Testis (tissue), 2 donors: ENCODE measurements at regions not wholly inside any gene's neighbourhood (a gene's known extent, or its start where the extent isn't known, plus 50 kb on each side); places are given as distances from the start of the nearest gene placed in this dataset.
"Not testable (repeated sequence)": the region's sequence is repeated elsewhere in the genome, so short reads cannot be mapped to it uniquely, and the experiment has no call there.

Source experiments
- DNase-seq: peaks from one replicate; pipeline ENCODE4 v3.0.0-alpha.2; 2019
- H3K27ac ChIP-seq, 2 donors: fragments of 200-600 bp; sonication (generic); one replicate each; pipeline ENCODE4 v1.5.1; 2019
- H3K27me3 ChIP-seq: fragments of 200-600 bp; sonication (generic); one replicate; pipeline ENCODE4 v1.5.1; 2019
- H3K36me3 ChIP-seq: fragments of 200-600 bp; sonication (generic); one replicate; pipeline ENCODE4 v1.5.1; 2017; ENCODE audit warnings: low read depth; ENCODE audit errors: missing control alignments
- H3K4me1 ChIP-seq: fragments of 200-600 bp; sonication (generic); one replicate; pipeline ENCODE4 v1.5.1; 2019
- H3K4me3 ChIP-seq, 2 donors: fragments of 200-600 bp; sonication (generic); one replicate each; pipeline ENCODE4 v1.5.1; 2017 to 2019
- H3K9me3 ChIP-seq: fragments of 200-600 bp; sonication (generic); one replicate; pipeline ENCODE4 v1.5.1; 2017
- CTCF ChIP-seq, 3 experiments: fragments of 450-650 bp in 2 of 3; fragments of 200-600 bp in 1 of 3; sonication (generic) in 1 of 3; IDR thresholded peaks; one replicate each; pipeline ENCODE4 v1.5.1; 2016 to 2019; ENCODE audit warnings: antibody characterized with exemption in 3 of 3, mild to moderate bottlenecking in 2 of 3, moderate library complexity in 1 of 3
- POLR2A ChIP-seq: fragments of 450-650 bp; IDR thresholded peaks from one replicate; pipeline ENCODE4 v1.6.1; 2017; ENCODE audit warnings: antibody characterized with exemption, mild to moderate bottlenecking, moderate library complexity
- WGBS, 2 donors: methylation state at CpG; one replicate each; pipeline ENCODE4 v1.1.5; 2018; 5-methylcytosine and 5-hydroxymethylcytosine counted together
- intact Hi-C: fragments of 100-400 bp; cut with DNase I; formaldehyde crosslinking; loops from one replicate; pipeline ENCODE4 v1.15.1; 2023; ENCODE audit warnings: low total_unique reads

GRCh38 chr3:70712449-70713082, 400.1 kb upstream of the MDFIC2 start:
- no peak for TF ChIP-seq POLR2A
- intact Hi-C loops: no loop called here
- WGBS, 2 donors: 86 to 100% methylated on average over 1 of the region's 1 CpG
- H3K4me1 ChIP-seq: no peaks in the 10 kb centered on the region
- DNase-seq: no peak
- H3K4me3 ChIP-seq: no peak overlapping the region
- H3K9me3 ChIP-seq: no peaks in the 10 kb centered on the region
- H3K27me3 ChIP-seq: no peaks in the 10 kb centered on the region
- H3K36me3 ChIP-seq: no peaks in the 10 kb centered on the region
- no peak overlapping the region for H3K27ac ChIP-seq

DNA sequence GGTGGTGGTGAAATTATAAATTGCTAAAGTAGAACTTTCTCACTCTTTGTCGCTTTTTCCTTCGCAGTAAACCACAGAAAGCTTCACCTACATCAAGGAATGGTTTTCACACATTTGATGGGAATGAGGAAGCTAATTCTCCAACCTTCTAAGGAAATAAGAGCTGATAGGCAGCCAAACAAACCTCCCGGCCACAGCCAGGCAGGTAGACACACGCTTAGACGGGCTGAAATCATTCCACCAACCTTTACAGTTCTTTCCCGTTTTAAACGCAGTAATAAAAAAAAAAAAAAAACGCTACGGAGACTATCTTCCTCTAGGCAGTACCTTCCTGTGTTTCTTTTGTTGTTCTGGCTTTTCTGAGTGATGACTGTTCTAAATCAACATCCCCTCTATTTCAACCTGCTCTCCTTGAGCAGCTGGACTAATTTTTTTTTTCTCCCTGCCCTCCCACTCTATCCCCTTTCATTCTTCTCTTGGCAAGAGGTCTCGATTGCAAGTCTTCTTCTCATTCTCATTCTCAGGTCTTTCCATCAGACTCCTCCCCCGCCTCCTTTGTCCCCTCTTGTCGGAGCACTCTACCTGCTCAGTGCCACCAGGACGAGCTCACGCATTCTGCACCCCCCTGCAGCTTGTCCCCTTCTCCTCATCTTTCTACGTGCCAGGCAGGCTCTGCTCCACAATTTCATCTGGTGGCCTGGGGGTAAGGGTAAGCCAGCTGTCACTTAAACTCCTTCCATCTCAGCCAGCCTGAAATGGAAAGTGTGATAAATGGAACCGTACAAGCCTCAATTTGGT, 391.1 kb upstream of the MDFIC2 start:
- H3K4me3 ChIP-seq: no peak overlapping the region
- intact Hi-C loops: no loop called here
- H3K9me3 ChIP-seq: no peaks in the 10 kb centered on the region
- no peak for TF ChIP-seq CTCF (IDR thresholded peaks at IDR 0.05)
- no peak for TF ChIP-seq POLR2A
- no peaks in the 10 kb centered on the region for H3K4me1 ChIP-seq
- no peaks in the 10 kb centered on the region for H3K36me3 ChIP-seq
- no peak overlapping the region for H3K27ac ChIP-seq
- no peaks in the 10 kb centered on the region for H3K27me3 ChIP-seq
- WGBS, 2 donors: 56 to 71% methylated on average over 16 of the region's 16 CpGs
- no peak for DNase-seq

- no peak for TF ChIP-seq CTCF (IDR thresholded peaks at IDR 0.05)
- no peak for TF ChIP-seq POLR2A
- DNase-seq: no peak
- Histone ChIP-seq H3K4me1 (no peaks in the 10 kb centered on the region), H3K9me3 (no peaks in the 10 kb centered on the region), H3K4me3 (no peak overlapping the region), H3K27me3 (no peaks in the 10 kb centered on the region), H3K36me3 (no peaks in the 10 kb centered on the region), H3K27ac (no peak overlapping the region)
- 42 to 47% methylated on average over 2 of the region's 2 CpGs for WGBS, 2 donors
- intact Hi-C loops: no loop called here
Observed at GRCh38 chr3:70702132-70702531, 389.7 kb upstream of the MDFIC2 start.

DNA sequence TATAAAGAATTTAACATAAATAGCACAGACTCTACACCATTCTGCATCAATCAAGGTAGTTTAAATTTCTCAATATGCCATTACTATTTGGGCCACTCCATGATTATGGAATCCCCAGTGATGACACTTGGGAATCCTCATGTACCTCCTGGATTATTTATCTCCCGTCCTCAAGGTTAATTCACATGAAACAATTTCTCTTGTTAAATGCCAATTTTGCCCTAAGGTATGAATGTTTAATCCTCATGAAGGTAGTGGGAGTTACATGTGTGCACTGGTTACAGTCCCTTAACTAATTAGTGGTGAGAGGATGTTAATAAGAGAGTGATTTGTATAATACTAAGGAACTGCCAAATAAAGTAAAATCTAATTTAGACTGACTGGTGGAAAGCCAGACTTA, 372.3 kb upstream of the MDFIC2 start:
- no peaks in the 10 kb centered on the region for H3K4me1 ChIP-seq
- H3K4me3 ChIP-seq: no peak overlapping the region
- H3K27ac ChIP-seq: no peak overlapping the region
- DNase-seq: no peak
- WGBS, 2 donors: 38 to 46% methylated on average over 1 of the region's 1 CpG
- H3K27me3 ChIP-seq: no peaks in the 10 kb centered on the region
- H3K36me3 ChIP-seq: no peaks in the 10 kb centered on the region
- H3K9me3 ChIP-seq: no peaks in the 10 kb centered on the region
- TF ChIP-seq CTCF (IDR thresholded peaks at IDR 0.05): no peak
- TF ChIP-seq POLR2A: no peak
- intact Hi-C loops: no loop called here

GRCh38 chr3:70675810-70676209, 363.4 kb upstream of the MDFIC2 start:
- H3K4me1 ChIP-seq, intact Hi-C loops, H3K27ac ChIP-seq, DNase-seq, H3K9me3 ChIP-seq, H3K27me3 ChIP-seq, H3K4me3 ChIP-seq, H3K36me3 ChIP-seq: not testable (repeated sequence)
- 89 to 90% methylated on average over 3 of the region's 3 CpGs for WGBS, 2 donors
